WTC11 (cell line): ENCODE measurements at regions not wholly inside any gene's neighbourhood (a gene's known extent, or its start where the extent isn't known, plus 50 kb on each side); places are given as distances from the start of the nearest gene placed in this dataset.
"Not testable (repeated sequence)": the region's sequence is repeated elsewhere in the genome, so short reads cannot be mapped to it uniquely, and the experiment has no call there.

ENCODE experiments used
- CREB1 ChIP-seq: sonication (generic); formaldehyde crosslinking; IDR thresholded peaks from 2 replicates; pipeline ENCODE4 v1.8.0; 2023; ENCODE audit warnings: mild to moderate bottlenecking, missing genetic modification reagents
- FOXP1 ChIP-seq: sonication (generic); formaldehyde crosslinking; IDR thresholded peaks from 2 replicates; pipeline ENCODE4 v1.8.0; 2022; ENCODE audit warnings: missing genetic modification reagents, mild to moderate bottlenecking, moderate library complexity, borderline replicate concordance
- SMAD3 ChIP-seq: sonication (generic); formaldehyde crosslinking; IDR thresholded peaks from 2 replicates; pipeline ENCODE4 v1.8.0; 2022; ENCODE audit warnings: missing genetic modification reagents, mild to moderate bottlenecking, borderline replicate concordance

- TF ChIP-seq FOXP1 (CRISPR knock-in tag); SMAD3; CREB1: not testable (repeated sequence)
These were observed 66.4 kb upstream of the SRRM3 start for GRCh38 chr7:76135263-76135662.
